ENCODE measurements at regions not wholly inside any gene's neighbourhood (a gene's known extent, or its start where the extent isn't known, plus 50 kb on each side); places are given as distances from the start of the nearest gene placed in this dataset.

DNA sequence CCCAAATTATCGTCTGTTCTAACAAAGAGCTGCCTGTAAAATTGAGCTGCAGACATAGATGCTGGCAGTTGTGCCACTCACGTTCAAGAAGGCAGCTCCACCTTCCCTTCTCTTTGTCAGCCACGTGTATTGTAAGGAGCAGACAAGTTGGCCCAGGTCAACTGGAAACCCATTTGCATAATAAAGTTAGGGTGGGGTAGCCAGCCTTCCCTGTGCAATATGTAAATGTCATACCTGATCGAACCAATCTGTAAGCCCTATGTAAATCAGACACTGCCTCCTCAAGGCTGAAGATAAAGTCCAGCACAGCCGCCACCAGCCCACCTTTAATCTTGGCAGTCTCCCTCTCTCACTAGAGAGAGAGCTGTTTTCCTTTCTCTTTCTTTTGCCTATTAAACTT, 117.2 kb downstream of the TMEM144 start:
- TF ChIP-seq EZH2 (IDR thresholded peaks at IDR 0.05; ENCODE audit: low read length), result no peak
- TF ChIP-seq, protein P1, sequence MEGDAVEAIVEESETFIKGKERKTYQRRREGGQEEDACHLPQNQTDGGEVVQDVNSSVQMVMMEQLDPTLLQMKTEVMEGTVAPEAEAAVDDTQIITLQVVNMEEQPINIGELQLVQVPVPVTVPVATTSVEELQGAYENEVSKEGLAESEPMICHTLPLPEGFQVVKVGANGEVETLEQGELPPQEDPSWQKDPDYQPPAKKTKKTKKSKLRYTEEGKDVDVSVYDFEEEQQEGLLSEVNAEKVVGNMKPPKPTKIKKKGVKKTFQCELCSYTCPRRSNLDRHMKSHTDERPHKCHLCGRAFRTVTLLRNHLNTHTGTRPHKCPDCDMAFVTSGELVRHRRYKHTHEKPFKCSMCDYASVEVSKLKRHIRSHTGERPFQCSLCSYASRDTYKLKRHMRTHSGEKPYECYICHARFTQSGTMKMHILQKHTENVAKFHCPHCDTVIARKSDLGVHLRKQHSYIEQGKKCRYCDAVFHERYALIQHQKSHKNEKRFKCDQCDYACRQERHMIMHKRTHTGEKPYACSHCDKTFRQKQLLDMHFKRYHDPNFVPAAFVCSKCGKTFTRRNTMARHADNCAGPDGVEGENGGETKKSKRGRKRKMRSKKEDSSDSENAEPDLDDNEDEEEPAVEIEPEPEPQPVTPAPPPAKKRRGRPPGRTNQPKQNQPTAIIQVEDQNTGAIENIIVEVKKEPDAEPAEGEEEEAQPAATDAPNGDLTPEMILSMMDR (optimal IDR thresholded peaks at IDR 0.05 in 1 of 3, IDR thresholded peaks at IDR 0.05 in 1 of 3, conservative IDR thresholded peaks at IDR 0.05 in 1 of 3; ENCODE audit: extremely low read depth in 1 of 3, insufficient read depth in 2 of 3, low read length in 3 of 3), result no peak
